GM12891 (cell line): ENCODE measurements at regions not wholly inside any gene's neighbourhood (a gene's known extent, or its start where the extent isn't known, plus 50 kb on each side); places are given as distances from the start of the nearest gene placed in this dataset.
"Not testable (repeated sequence)": the region's sequence is repeated elsewhere in the genome, so short reads cannot be mapped to it uniquely, and the experiment has no call there.

Experiments
- DNase-seq: peaks from one replicate; pipeline ENCODE4 v3.0.0; 2011; ENCODE audit warnings: low spot score; ENCODE audit not compliant: insufficient read length
- FAIRE-seq: peaks from 2 replicates; lab custom pipeline; 2011; peaks lifted over from hg19 to GRCh38; lab: Jason Lieb, UNC
- PAX5 ChIP-seq: IDR thresholded peaks from 2 replicates; pipeline ENCODE4 v1.6.1; 2011; ENCODE audit warnings: low read length, moderate library complexity, mild to moderate bottlenecking; ENCODE audit not compliant: insufficient read depth, severe bottlenecking
- POLR2A ChIP-seq: IDR thresholded peaks from 2 replicates; pipeline ENCODE4 v1.6.1; 2011; ENCODE audit warnings: low read depth, low read length, control low read depth
- POLR2AphosphoS5 ChIP-seq: IDR thresholded peaks from 2 replicates; pipeline ENCODE4 v1.6.1; 2011; ENCODE audit warnings: low read depth, low read length, control low read depth
- POU2F2 ChIP-seq: IDR thresholded peaks from 2 replicates; pipeline ENCODE4 v1.6.1; 2011; ENCODE audit warnings: low read depth, mild to moderate bottlenecking, control low read depth, low read length, moderate library complexity
- SPI1 ChIP-seq: IDR thresholded peaks from 2 replicates; pipeline ENCODE4 v1.6.1; 2011; ENCODE audit warnings: low read depth, low read length, control low read depth
- TAF1 ChIP-seq: IDR thresholded peaks from 2 replicates; pipeline ENCODE4 v1.6.1; 2011; ENCODE audit warnings: low read depth, low read length, control low read depth

DNA sequence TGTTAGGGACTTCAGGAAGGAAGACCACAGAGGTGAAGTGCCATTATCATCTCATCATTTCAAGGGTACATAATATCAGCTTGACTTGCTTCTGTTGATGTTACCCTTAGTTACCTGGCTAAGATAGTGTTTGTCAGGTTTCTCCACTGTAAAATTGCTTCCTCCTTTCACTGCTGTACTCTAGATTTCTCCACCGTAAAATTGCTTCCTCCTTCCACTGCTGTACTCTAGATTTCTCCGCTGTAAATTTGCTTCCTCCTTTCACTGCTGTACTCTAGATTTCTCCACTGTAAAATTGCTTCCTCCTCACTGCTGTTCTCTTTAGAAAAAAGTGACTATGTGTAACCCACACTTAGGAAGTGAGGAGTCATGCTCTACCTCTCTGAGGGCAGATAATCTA lies 1460.3 kb downstream of the SUCLG1 start:
- DNase-seq, result no peak
- no peak for TF ChIP-seq TAF1
- TF ChIP-seq PAX5, result no peak
- TF ChIP-seq POLR2AphosphoS5, result no peak
- no peak for TF ChIP-seq POLR2A
- no peak for TF ChIP-seq POU2F2
- no peak for TF ChIP-seq SPI1
- FAIRE-seq, result no peak

DNA sequence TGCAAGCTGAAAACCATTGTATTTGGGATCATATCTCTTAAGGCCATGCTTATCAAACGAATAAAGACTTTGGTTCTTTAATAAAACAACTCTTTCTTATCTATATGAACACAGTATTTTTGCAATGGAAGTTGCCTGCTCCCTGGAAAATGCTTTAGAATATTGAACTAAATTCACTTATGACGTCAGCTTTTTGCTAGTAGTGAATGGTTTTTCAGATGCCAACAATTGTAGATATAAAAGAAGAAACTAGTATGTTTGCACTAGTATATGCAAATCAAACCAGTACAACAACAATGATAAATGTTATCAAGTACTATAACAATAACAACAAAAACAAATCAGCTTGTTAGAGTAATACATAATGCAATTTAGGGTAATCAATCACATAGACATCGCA lies 1462.9 kb downstream of the SUCLG1 start:
- FAIRE-seq (no peak), DNase-seq (no peak)
- TF ChIP-seq POLR2A (no peak), TAF1 (no peak), SPI1 (no peak), PAX5 (no peak), POLR2AphosphoS5 (no peak), POU2F2 (no peak)

DNA sequence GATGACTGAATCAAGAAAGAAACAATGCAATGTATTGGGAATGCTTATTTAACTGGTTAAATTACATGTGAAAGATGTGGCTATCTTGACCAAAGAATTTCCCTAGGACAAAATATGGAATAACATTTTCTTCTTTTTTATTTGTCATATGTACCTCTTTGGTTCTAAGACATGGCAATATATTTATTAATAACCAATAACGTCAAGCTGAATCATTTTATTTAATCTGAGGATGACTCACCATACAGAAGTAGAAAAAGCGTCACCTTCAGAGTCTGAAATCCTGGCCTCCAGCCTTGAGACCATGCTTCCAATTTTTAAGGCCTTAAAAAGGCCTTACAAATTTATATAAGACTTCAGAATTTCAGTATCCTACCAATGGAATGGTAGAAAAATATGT lies 1464.9 kb downstream of the SUCLG1 start:
- FAIRE-seq (no peak), DNase-seq (no peak)
- TF ChIP-seq POU2F2, result no peak
- TF ChIP-seq SPI1, result no peak
- TF ChIP-seq POLR2AphosphoS5, result no peak
- no peak for TF ChIP-seq PAX5
- no peak for TF ChIP-seq POLR2A
- TF ChIP-seq TAF1, result no peak

DNA sequence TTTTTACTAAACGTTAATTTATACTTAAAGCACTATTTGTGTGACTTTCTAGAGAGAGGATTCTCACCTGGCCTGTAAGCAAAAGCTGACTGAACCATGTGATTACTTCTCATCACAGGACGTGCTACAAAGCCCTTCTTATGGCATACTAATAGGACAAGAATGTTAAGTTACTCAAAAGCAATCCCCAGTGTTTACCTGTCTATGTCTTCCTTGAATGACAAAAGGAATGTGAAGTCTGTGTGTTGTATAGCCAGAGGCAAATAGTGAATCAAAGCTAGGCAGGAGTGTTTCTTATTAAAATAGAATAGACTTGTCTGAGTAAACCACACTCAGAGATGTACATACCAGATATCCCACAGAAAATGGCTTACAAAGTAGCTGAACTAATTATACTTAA lies 1465.5 kb downstream of the SUCLG1 start:
- FAIRE-seq, result no peak
- no peak for DNase-seq
- TF ChIP-seq POU2F2, result no peak
- no peak for TF ChIP-seq SPI1
- TF ChIP-seq TAF1, result no peak
- no peak for TF ChIP-seq POLR2AphosphoS5
- no peak for TF ChIP-seq PAX5
- no peak for TF ChIP-seq POLR2A

DNA sequence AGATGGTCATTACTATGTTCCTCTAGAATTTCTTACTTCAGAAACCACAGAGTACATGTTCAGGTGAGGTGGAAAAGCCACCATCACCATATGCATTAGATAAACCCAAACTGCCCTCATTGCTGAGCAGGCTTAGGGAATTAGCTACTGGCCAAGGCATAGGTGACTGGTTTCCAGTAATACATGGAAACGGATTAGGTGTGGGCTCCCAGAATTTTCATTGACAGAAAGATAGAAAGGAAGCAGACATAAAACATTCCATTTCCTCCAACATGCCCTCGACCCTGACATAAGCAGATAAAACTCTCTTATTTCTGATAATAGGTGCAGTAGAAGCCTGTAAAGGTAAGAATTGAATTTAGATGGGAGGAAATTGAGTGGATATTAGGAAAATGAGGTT lies 1466.1 kb downstream of the SUCLG1 start:
- TF ChIP-seq PAX5 (no peak), POLR2A (no peak), POLR2AphosphoS5 (no peak), POU2F2 (no peak), SPI1 (no peak), TAF1 (no peak)
- no peak for DNase-seq
- FAIRE-seq, result no peak

DNA sequence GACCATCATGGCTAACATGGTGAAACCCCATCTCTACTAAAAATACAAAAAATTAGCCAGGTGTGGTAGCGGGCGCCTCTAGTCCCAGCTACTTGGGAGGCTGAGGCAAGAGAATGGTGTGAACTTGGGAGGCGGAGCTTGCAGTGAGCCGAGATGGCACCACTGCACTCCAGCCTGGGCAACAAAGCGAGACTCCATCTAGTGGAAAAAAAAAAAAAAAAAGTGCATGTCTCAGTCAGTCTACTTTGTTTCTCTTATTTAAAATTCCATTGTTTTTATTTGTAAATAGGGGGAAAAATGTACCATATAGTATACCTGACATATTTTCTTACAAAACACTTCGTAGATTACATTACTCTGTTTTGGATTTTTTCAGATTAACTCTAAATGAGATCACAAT lies 1471.4 kb downstream of the SUCLG1 start:
- FAIRE-seq, DNase-seq: not testable (repeated sequence)

DNA sequence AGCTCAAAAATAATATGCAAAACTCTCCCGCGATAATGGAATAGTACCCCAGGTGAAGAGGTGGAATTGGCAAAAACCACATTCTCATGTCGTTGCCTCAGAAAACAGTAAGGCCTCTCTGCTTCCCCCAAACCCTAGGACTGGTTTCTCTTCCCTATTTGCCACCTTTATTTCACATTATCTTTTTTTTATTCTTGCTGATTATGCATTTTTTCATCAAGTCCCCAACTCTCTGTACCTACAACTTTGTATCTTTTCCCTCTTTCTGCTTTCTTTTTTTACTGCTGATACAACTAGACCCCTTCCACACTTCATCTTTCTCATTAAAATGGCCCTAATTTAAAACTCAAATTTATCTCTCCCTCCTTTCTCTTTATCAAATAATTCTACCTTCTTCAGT lies 1472.2 kb downstream of the SUCLG1 start:
- no peak for DNase-seq
- TF ChIP-seq TAF1 (no peak), POLR2AphosphoS5 (no peak)
- no peak for FAIRE-seq

DNA sequence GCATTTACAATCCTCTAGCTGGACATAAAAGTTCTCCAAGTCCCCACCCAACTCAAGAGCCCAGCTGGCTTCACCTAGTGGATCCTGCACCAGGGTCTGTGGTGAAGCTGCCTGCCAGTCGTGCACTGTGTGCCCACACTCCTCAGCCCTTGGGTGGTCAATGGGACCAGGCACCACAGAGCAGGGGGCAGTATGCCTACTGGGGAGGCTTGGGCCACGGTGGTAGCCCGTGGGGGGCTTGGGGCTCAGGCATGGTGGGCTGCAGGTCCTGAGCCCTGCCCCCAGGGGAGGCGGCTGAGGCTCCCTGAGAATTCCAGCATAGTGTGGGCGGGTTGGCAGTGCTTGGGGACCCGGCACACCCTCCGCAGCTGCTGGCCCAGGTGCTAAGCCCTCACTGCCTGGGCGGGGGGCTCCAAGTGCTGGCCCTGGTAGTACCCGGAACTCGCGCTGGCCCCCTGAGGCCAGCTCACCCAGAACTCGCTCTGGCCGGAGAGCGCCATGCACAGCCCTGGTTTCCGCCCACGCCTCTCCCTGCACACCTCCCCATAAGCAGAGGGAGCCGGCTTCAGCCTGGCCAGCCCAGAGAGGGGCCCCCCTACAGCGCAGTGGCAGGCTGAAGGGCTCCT lies 1473.4 kb downstream of the SUCLG1 start:
- TF ChIP-seq PAX5, result no peak
- no peak for TF ChIP-seq POLR2AphosphoS5
- no peak for TF ChIP-seq POLR2A
- no peak for TF ChIP-seq TAF1
- no peak for TF ChIP-seq SPI1
- TF ChIP-seq POU2F2, result no peak
- no peak for DNase-seq
- no peak for FAIRE-seq

DNA sequence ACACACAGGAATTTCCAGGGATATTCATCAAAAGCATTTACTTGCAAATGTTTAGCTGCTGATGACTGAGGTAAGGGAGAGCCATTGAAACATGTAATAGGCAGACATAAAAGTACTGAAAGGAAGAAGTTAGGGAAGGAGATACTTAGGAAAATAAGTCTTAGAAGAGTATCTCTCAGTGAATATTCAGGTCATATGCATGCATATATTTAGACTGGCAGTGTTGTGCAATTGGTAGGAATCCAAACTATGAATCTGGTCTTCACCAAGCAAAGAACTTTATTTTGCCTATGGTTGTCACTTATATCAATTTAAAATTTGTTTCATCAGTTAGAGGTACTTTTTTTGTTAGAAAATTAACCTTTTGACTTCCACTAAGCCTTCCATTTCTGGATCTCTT lies 1490.7 kb downstream of the SUCLG1 start:
- no peak for TF ChIP-seq PAX5
- no peak for TF ChIP-seq TAF1
- TF ChIP-seq POLR2AphosphoS5, result no peak
- TF ChIP-seq SPI1, result no peak
- DNase-seq (no peak), FAIRE-seq (no peak)

DNA sequence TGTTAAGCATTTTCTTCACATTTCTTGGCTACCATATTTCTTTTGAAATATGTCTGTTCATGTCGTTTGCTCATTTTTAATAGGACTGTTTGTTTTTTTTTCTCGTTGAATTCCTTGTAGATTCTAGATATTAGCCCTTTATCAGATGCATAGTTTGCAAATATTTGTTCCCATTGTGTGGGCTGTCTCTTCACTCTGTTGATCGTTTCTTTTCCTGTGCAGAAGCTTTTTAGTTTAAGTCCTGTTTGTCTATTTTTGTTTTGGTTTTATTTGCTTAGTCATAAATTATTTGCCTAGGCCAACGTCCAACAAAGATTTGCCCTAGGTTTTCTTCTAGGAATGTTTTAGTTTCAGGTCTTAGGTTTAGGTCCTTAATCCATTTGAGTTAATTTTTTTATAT lies 1494.7 kb downstream of the SUCLG1 start:
- TF ChIP-seq PAX5 (no peak), POLR2A (no peak), TAF1 (no peak)
- no peak for DNase-seq
- no peak for FAIRE-seq

DNA sequence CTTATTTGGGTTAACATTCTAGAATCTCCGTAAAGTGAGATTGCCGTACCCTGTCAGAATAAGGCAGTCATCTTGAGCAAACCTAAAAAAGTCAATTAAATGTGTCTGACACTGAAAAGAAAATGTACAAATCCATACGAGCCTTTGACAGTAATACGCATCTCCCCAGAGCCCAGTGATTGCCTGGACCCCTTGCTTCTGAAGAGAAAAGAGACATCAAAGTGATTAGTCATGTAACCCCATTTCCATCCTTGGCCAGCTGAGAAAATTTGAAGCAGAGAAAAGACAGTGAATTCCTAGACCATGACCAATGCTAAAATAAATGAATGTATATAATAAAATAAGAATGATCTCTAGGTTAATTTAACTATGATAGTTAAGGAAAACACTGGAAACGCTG lies 1499.4 kb downstream of the SUCLG1 start:
- TF ChIP-seq TAF1, result no peak
- no peak for TF ChIP-seq POLR2AphosphoS5
- TF ChIP-seq PAX5, result no peak
- TF ChIP-seq SPI1, result no peak
- TF ChIP-seq POLR2A, result no peak
- no peak for TF ChIP-seq POU2F2
- FAIRE-seq (no peak), DNase-seq (no peak)
